Neural progenitor cell (in vitro differentiated cells): ENCODE measurements at regions not wholly inside any gene's neighbourhood (a gene's known extent, or its start where the extent isn't known, plus 50 kb on each side); places are given as distances from the start of the nearest gene placed in this dataset.

Experiments used
- DNase-seq: peaks from one replicate; pipeline ENCODE4 v3.0.0-alpha.2; 2016; ENCODE audit warnings: low spot score
- H2AFZ ChIP-seq: fragments of 200-600 bp; sonication (generic); replicated peaks from 2 replicates; pipeline ENCODE4 v1.6.1; 2016; ENCODE audit warnings: antibody characterized with exemption
- H3F3A ChIP-seq: fragments of 200-600 bp; sonication (generic); 2 replicates; pipeline ENCODE4 v1.6.1; 2016; ENCODE audit warnings: antibody characterized with exemption, low read depth
- H3K27ac ChIP-seq: fragments of 200-600 bp; sonication (generic); 2 replicates; pipeline ENCODE4 v1.5.1; 2016; ENCODE audit warnings: mild to moderate bottlenecking
- H3K27me3 ChIP-seq: fragments of 200-600 bp; sonication (generic); 2 replicates; pipeline ENCODE4 v1.6.1; 2016; ENCODE audit warnings: mild to moderate bottlenecking, moderate library complexity
- H3K36me3 ChIP-seq: fragments of 200-600 bp; sonication (generic); 2 replicates; pipeline ENCODE4 v1.5.1; 2016
- H3K4me1 ChIP-seq: fragments of 200-600 bp; sonication (generic); 2 replicates; pipeline ENCODE4 v1.6.1; 2016; ENCODE audit warnings: mixed run types
- H3K4me2 ChIP-seq: fragments of 200-600 bp; sonication (generic); 2 replicates; pipeline ENCODE4 v1.6.1; 2016
- H3K4me3 ChIP-seq: fragments of 200-600 bp; sonication (generic); 2 replicates; pipeline ENCODE4 v1.5.1; 2016
- H3K79me2 ChIP-seq: fragments of 200-600 bp; sonication (generic); 2 replicates; pipeline ENCODE4 v1.6.1; 2016; ENCODE audit warnings: low read depth
- H3K9ac ChIP-seq: fragments of 200-600 bp; sonication (generic); 2 replicates; pipeline ENCODE4 v1.6.1; 2016
- H3K9me3 ChIP-seq: fragments of 200-600 bp; sonication (generic); 2 replicates; pipeline ENCODE4 v1.5.1; 2016; ENCODE audit warnings: low read depth
- H4K20me1 ChIP-seq: fragments of 200-600 bp; sonication (generic); 2 replicates; pipeline ENCODE4 v1.6.1; 2016; ENCODE audit warnings: low read depth
- H3K27ac Mint-ChIP-seq: 3 replicates; pipeline ENCODE4 v1.8.0; 2021; ENCODE audit warnings: mixed read lengths
- H3K27me3 Mint-ChIP-seq: 2 replicates; pipeline ENCODE4 v1.8.0; 2022; ENCODE audit warnings: low read depth, mild to moderate bottlenecking, inconsistent platforms, moderate library complexity, mixed read lengths; ENCODE audit not compliant: insufficient read depth
- H3K36me3 Mint-ChIP-seq: 3 replicates; pipeline ENCODE4 v1.8.0; 2021; ENCODE audit warnings: mixed read lengths
- H3K4me1 Mint-ChIP-seq: 3 replicates; pipeline ENCODE4 v1.8.0; 2021; ENCODE audit warnings: mixed read lengths
- H3K4me3 Mint-ChIP-seq: 3 replicates; pipeline ENCODE4 v1.8.0; 2021; ENCODE audit warnings: mild to moderate bottlenecking, moderate library complexity, mixed read lengths
- H3K9me3 Mint-ChIP-seq: 3 replicates; pipeline ENCODE4 v1.8.0; 2020; ENCODE audit warnings: mixed read lengths
- EZH2 ChIP-seq: fragments of 200-600 bp; sonication (generic); IDR thresholded peaks from 2 replicates; pipeline ENCODE4 v1.6.1; 2017; ENCODE audit warnings: antibody characterized with exemption, mild to moderate bottlenecking, moderate library complexity
- EZH2phosphoT487 ChIP-seq: fragments of 200-600 bp; sonication (generic); IDR thresholded peaks from 2 replicates; pipeline ENCODE4 v1.6.1; 2017; ENCODE audit warnings: antibody characterized with exemption
- TF ChIP-seq, protein P1 (sequence below): fragments of 200-600 bp; sonication (generic); IDR thresholded peaks from 2 replicates; pipeline ENCODE4 v1.5.1; 2017; ENCODE audit warnings: antibody characterized with exemption, mild to moderate bottlenecking

DNA sequence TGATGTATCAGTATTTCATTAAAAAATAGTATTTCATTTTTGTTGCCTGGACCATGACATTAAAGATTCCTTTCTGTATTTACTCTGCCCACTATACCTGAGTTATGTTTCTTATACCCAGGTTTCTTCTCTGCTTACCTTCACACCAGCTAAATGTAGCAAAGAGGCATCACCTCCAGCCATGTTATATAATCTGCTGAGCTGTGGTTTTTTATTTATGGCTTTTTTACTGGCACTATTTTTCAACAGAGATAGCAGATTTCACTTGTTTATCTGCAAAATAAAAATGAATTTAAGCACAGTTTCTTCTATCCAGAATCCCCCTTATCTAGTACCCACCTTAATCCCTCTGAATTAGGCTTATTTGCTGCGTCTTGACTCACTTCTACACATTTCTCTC is 979.0 kb upstream of the MAN1A1 start:
- Histone ChIP-seq H3K9me3 (no peaks in the 10 kb centered on the region), H3K9ac (no peak overlapping the region), H3K4me3 (no peak overlapping the region), H2AFZ (no peak overlapping the region), H3K27me3 (no peaks in the 10 kb centered on the region), H3K4me2 (no peak overlapping the region), H3K36me3 (no peaks in the 10 kb centered on the region), H3K4me1 (no peaks in the 10 kb centered on the region), H3K27ac (no peak overlapping the region), H3F3A (no peaks in the 10 kb centered on the region), H4K20me1 (no peaks in the 10 kb centered on the region), H3K79me2 (no peaks in the 10 kb centered on the region)
- no peak overlapping the region for H3K27ac Mint-ChIP-seq
- TF ChIP-seq, protein P1, sequence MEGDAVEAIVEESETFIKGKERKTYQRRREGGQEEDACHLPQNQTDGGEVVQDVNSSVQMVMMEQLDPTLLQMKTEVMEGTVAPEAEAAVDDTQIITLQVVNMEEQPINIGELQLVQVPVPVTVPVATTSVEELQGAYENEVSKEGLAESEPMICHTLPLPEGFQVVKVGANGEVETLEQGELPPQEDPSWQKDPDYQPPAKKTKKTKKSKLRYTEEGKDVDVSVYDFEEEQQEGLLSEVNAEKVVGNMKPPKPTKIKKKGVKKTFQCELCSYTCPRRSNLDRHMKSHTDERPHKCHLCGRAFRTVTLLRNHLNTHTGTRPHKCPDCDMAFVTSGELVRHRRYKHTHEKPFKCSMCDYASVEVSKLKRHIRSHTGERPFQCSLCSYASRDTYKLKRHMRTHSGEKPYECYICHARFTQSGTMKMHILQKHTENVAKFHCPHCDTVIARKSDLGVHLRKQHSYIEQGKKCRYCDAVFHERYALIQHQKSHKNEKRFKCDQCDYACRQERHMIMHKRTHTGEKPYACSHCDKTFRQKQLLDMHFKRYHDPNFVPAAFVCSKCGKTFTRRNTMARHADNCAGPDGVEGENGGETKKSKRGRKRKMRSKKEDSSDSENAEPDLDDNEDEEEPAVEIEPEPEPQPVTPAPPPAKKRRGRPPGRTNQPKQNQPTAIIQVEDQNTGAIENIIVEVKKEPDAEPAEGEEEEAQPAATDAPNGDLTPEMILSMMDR: no peak
- no peak for DNase-seq
- no peak overlapping the region for H3K4me3 Mint-ChIP-seq
- no peaks in the 10 kb centered on the region for H3K9me3 Mint-ChIP-seq
- no peaks in the 10 kb centered on the region for H3K4me1 Mint-ChIP-seq
- no peaks in the 10 kb centered on the region for H3K36me3 Mint-ChIP-seq
- H3K27me3 Mint-ChIP-seq: no peaks in the 10 kb centered on the region

DNA sequence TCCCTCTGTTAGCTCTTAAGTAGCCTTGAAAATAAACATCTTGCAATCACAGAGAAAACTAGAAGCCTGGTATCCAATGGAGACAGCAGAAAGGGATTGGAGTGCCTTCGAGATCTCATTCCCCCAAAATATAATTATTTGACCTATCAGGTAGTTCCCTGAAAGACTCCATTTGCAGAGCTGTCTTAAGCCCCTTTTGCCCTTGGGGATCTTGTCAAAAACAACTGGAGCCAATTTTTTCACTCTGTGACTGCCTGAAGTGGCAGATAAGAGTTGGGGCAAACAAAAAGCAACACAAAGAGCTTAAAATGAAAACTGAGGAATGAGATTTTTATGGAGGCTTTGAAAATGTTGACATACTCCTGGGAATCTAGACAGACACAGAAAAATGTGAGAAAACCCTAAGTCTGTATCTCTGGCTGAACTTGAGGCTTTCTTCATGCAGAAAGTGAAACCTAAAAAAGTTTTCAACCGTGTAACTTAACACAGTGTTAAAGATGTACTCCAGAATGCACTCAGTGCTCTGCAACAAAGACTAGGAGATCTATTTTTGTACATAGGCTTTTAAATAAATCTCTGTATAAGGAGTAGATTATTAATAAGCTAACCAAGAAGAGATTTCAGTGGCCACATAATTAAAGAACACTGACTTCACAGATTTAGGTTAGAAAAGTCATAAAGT is 971.1 kb upstream of the MAN1A1 start:
- H3K9ac ChIP-seq: no peak overlapping the region
- H3F3A ChIP-seq: no peaks in the 10 kb centered on the region
- no peaks in the 10 kb centered on the region for H3K79me2 ChIP-seq
- no peak overlapping the region for H3K27ac Mint-ChIP-seq
- no peaks in the 10 kb centered on the region for H4K20me1 ChIP-seq
- no peak overlapping the region for H3K4me3 Mint-ChIP-seq
- H3K27ac ChIP-seq: no peak overlapping the region
- H3K4me1 ChIP-seq: no peaks in the 10 kb centered on the region
- H3K27me3 ChIP-seq: no peaks in the 10 kb centered on the region
- no peak overlapping the region for H3K4me2 ChIP-seq
- no peak for DNase-seq
- H3K4me3 ChIP-seq: no peak overlapping the region
- H3K4me1 Mint-ChIP-seq: no peaks in the 10 kb centered on the region
- no peaks in the 10 kb centered on the region for H3K36me3 ChIP-seq
- H3K27me3 Mint-ChIP-seq: no peaks in the 10 kb centered on the region
- peaks cover 7% of the 10 kb centered on the region for H3K9me3 Mint-ChIP-seq
- no peak for TF ChIP-seq EZH2phosphoT487
- H3K9me3 ChIP-seq: no peaks in the 10 kb centered on the region
- H3K36me3 Mint-ChIP-seq: no peaks in the 10 kb centered on the region
- H2AFZ ChIP-seq: no peak overlapping the region

DNA sequence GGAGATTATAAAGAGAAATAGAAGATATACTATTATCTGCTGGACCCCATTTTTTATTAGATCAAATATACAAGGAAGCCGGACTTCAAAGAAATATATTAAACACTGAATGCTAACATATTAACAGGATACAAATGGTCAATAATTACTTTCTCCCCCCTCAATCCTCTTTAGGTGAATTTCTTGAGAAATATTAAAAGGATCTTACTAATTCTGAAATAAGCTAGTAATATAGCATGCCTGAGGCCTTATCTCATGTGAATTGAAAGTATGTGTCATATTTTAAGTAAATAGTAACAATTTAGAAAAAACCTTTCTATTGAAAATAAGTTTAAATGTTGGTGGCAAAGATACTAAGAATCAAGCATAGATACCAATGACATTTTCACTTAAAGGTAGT is 954.7 kb upstream of the MAN1A1 start:
- Histone ChIP-seq H3K4me3 (no peak overlapping the region), H3K4me1 (peaks cover 6% of the 10 kb centered on the region), H3K9ac (no peak overlapping the region), H3K27ac (no peak overlapping the region), H3K79me2 (no peaks in the 10 kb centered on the region), H3K4me2 (no peak overlapping the region), H3F3A (no peaks in the 10 kb centered on the region), H2AFZ (no peak overlapping the region), H3K27me3 (no peaks in the 10 kb centered on the region), H4K20me1 (no peaks in the 10 kb centered on the region), H3K9me3 (no peaks in the 10 kb centered on the region), H3K36me3 (no peaks in the 10 kb centered on the region)
- H3K27me3 Mint-ChIP-seq: no peaks in the 10 kb centered on the region
- DNase-seq: no peak
- H3K9me3 Mint-ChIP-seq: no peaks in the 10 kb centered on the region
- H3K27ac Mint-ChIP-seq: no peak overlapping the region
- H3K4me3 Mint-ChIP-seq: no peak overlapping the region
- peaks cover 3% of the 10 kb centered on the region for H3K4me1 Mint-ChIP-seq
- H3K36me3 Mint-ChIP-seq: no peaks in the 10 kb centered on the region
- TF ChIP-seq, protein P1: no peak
- TF ChIP-seq EZH2phosphoT487: no peak
- TF ChIP-seq EZH2: no peak

DNA sequence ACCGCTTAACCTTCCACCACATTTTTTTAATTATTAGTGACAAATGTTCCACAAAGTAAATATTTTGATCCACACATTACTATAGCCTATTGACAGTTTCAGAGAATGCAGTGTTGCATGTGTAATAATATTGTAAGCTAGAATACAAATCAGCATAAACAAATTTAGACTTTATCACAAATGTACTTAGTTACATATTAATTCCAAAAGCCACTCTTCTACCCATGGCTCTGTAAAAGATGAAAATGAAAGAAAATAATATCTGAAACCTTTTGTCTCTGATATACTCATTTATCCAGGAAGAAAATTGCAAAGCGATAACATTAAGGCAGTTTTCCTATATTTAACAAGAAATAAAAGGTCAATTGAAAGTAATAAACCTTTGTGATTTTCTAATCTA is 954.0 kb upstream of the MAN1A1 start:
- no peaks in the 10 kb centered on the region for H3F3A ChIP-seq
- no peak overlapping the region for H2AFZ ChIP-seq
- H3K9me3 ChIP-seq: no peaks in the 10 kb centered on the region
- no peaks in the 10 kb centered on the region for H3K27me3 ChIP-seq
- Mint-ChIP-seq H3K27ac (no peak overlapping the region), H3K27me3 (no peaks in the 10 kb centered on the region), H3K36me3 (no peaks in the 10 kb centered on the region), H3K9me3 (no peaks in the 10 kb centered on the region), H3K4me1 (peaks cover 3% of the 10 kb centered on the region), H3K4me3 (no peak overlapping the region)
- DNase-seq: no peak
- H3K4me3 ChIP-seq: no peak overlapping the region
- H3K4me1 ChIP-seq: peaks cover 6% of the 10 kb centered on the region
- H3K36me3 ChIP-seq: no peaks in the 10 kb centered on the region
- no peak overlapping the region for H3K4me2 ChIP-seq
- H3K27ac ChIP-seq: no peak overlapping the region
- no peaks in the 10 kb centered on the region for H4K20me1 ChIP-seq
- H3K9ac ChIP-seq: no peak overlapping the region
- H3K79me2 ChIP-seq: no peaks in the 10 kb centered on the region
- TF ChIP-seq, protein P1: no peak
- TF ChIP-seq EZH2 (no peak), EZH2phosphoT487 (no peak)
